ENCODE measurements at regions not wholly inside any gene's neighbourhood (a gene's known extent, or its start where the extent isn't known, plus 50 kb on each side); places are given as distances from the start of the nearest gene placed in this dataset.

- no peak for DNase-seq (ENCODE audit: low read depth in 2 of 2)
Measured at GRCh38 chr5:3825531-3826451, 230.2 kb downstream of the IRX1 start.

GRCh38 chr5:3827624-3828023 lies 232.0 kb downstream of the IRX1 start:
- DNase-seq (ENCODE audit: low read depth in 2 of 2) = no peak

- no peak for DNase-seq (ENCODE audit: low read depth in 2 of 2)
Measured at GRCh38 chr5:3828761-3829160, 233.1 kb downstream of the IRX1 start.

GRCh38 chr5:3833566-3833965 lies 237.9 kb downstream of the IRX1 start:
- no peak for DNase-seq (ENCODE audit: low read depth in 2 of 2)

- no peak for DNase-seq (ENCODE audit: low read depth in 2 of 2)
Measured at GRCh38 chr5:3835811-3836210, 240.2 kb downstream of the IRX1 start.

- no peak for DNase-seq (ENCODE audit: low read depth in 2 of 2)
Measured at GRCh38 chr5:3836528-3836927, 240.9 kb downstream of the IRX1 start.

GRCh38 chr5:3837506-3837905 lies 241.9 kb downstream of the IRX1 start:
- no peak for DNase-seq (ENCODE audit: low read depth in 2 of 2)

GRCh38 chr5:3839151-3839550 lies 243.5 kb downstream of the IRX1 start:
- DNase-seq (ENCODE audit: low read depth in 2 of 2) = no peak

GRCh38 chr5:3842591-3842990 lies 247.0 kb downstream of the IRX1 start:
- no peak for DNase-seq (ENCODE audit: low read depth in 2 of 2)

GRCh38 chr5:3843706-3844105 lies 248.1 kb downstream of the IRX1 start:
- DNase-seq (ENCODE audit: low read depth in 2 of 2) = no peak

GRCh38 chr5:3844266-3844665 lies 248.6 kb downstream of the IRX1 start:
- no peak for DNase-seq (ENCODE audit: low read depth in 2 of 2)

GRCh38 chr5:3845230-3845629 lies 249.6 kb downstream of the IRX1 start:
- no peak for DNase-seq (ENCODE audit: low read depth in 2 of 2)

- DNase-seq (ENCODE audit: low read depth in 2 of 2) = no peak
Measured at GRCh38 chr5:3852161-3852916, 256.7 kb downstream of the IRX1 start.

GRCh38 chr5:3853362-3853761 lies 257.7 kb downstream of the IRX1 start:
- no peak for DNase-seq (ENCODE audit: low read depth in 2 of 2)

- DNase-seq (ENCODE audit: low read depth in 2 of 2) = no peak
Measured at GRCh38 chr5:3854188-3854821, 258.7 kb downstream of the IRX1 start.

- no peak for DNase-seq (ENCODE audit: low read depth in 2 of 2)
Measured at GRCh38 chr5:3856036-3856435, 260.4 kb downstream of the IRX1 start.

GRCh38 chr5:3858524-3858923 lies 262.9 kb downstream of the IRX1 start:
- DNase-seq (ENCODE audit: low read depth in 2 of 2) = no peak

GRCh38 chr5:3862906-3863305 lies 267.3 kb downstream of the IRX1 start:
- no peak for DNase-seq (ENCODE audit: low read depth in 2 of 2)

- no peak for DNase-seq (ENCODE audit: low read depth in 2 of 2)
Measured at GRCh38 chr5:3875144-3875543, 279.5 kb downstream of the IRX1 start.

- DNase-seq (ENCODE audit: low read depth in 2 of 2) = no peak
Measured at GRCh38 chr5:3878267-3878666, 282.6 kb downstream of the IRX1 start.

GRCh38 chr5:3883040-3883439 lies 287.4 kb downstream of the IRX1 start:
- no peak for DNase-seq (ENCODE audit: low read depth in 2 of 2)

Measured in stimulated activated CD4-positive, alpha-beta T cell treated with anti-CD3 and anti-CD28 coated beads, Interleukin-1b, Interleukin-23, amount 100 ng/mL, for 1 hour (primary cell).